Smooth muscle cell (in vitro differentiated cells): ENCODE measurements at regions not wholly inside any gene's neighbourhood (a gene's known extent, or its start where the extent isn't known, plus 50 kb on each side); places are given as distances from the start of the nearest gene placed in this dataset.
"Not testable (repeated sequence)": the region's sequence is repeated elsewhere in the genome, so short reads cannot be mapped to it uniquely, and the experiment has no call there.

ENCODE experiments used
- DNase-seq: peaks from one replicate; lab custom pipeline; 2025; ENCODE audit not compliant: unreplicated experiment; lab: John Stamatoyannopoulos, UW
- H2AFZ ChIP-seq: fragments of 200-600 bp; sonication (generic); 2 replicates; pipeline ENCODE4 v1.6.0; 2016; ENCODE audit warnings: antibody characterized with exemption, low read depth, mild to moderate bottlenecking
- H3F3A ChIP-seq: fragments of 200-600 bp; sonication (generic); 2 replicates; pipeline ENCODE4 v1.6.0; 2017; ENCODE audit warnings: antibody characterized with exemption, low read depth
- H3K27ac ChIP-seq: fragments of 200-600 bp; sonication (generic); 2 replicates; pipeline ENCODE4 v1.5.1; 2016; ENCODE audit warnings: low read depth, mild to moderate bottlenecking
- H3K27me3 ChIP-seq: fragments of 200-600 bp; sonication (generic); 2 replicates; pipeline ENCODE4 v1.6.1; 2016; ENCODE audit warnings: low read depth, mild to moderate bottlenecking
- H3K36me3 ChIP-seq: fragments of 200-600 bp; sonication (generic); 2 replicates; pipeline ENCODE4 v1.5.1; 2016; ENCODE audit warnings: low read depth
- H3K4me1 ChIP-seq: fragments of 200-600 bp; sonication (generic); 2 replicates; pipeline ENCODE4 v1.5.1; 2016; ENCODE audit warnings: low read depth
- H3K4me2 ChIP-seq: fragments of 200-600 bp; sonication (generic); 2 replicates; pipeline ENCODE4 v1.6.0; 2016; ENCODE audit warnings: mild to moderate bottlenecking
- H3K4me3 ChIP-seq: fragments of 200-600 bp; sonication (generic); 2 replicates; pipeline ENCODE4 v1.5.1; 2016; ENCODE audit warnings: mild to moderate bottlenecking
- H3K79me2 ChIP-seq: fragments of 200-600 bp; sonication (generic); 2 replicates; pipeline ENCODE4 v1.6.0; 2016; ENCODE audit warnings: low read depth, mild to moderate bottlenecking
- H3K9ac ChIP-seq: fragments of 200-600 bp; sonication (generic); 2 replicates; pipeline ENCODE4 v1.6.0; 2016; ENCODE audit warnings: low read depth
- H3K9me3 ChIP-seq: fragments of 200-600 bp; sonication (generic); replicated peaks from 2 replicates; pipeline ENCODE4 v1.5.1; 2016; ENCODE audit warnings: low read depth
- H4K20me1 ChIP-seq: fragments of 200-600 bp; sonication (generic); 2 replicates; pipeline ENCODE4 v1.6.0; 2016; ENCODE audit warnings: low read depth
- CTCF ChIP-seq: fragments of 200-600 bp; sonication (generic); IDR thresholded peaks from 2 replicates; pipeline ENCODE4 v1.5.1; 2017; ENCODE audit warnings: borderline replicate concordance, mild to moderate bottlenecking, antibody characterized with exemption; ENCODE audit not compliant: insufficient read depth, poor library complexity, severe bottlenecking
- WGBS: methylation state at CpG from one replicate; pipeline ENCODE4 v1.1.7; 2016; ENCODE audit warnings: low lambda C conversion rate; 5-methylcytosine and 5-hydroxymethylcytosine counted together

GRCh38 chr3:43236008-43236407, 50.3 kb upstream of the SNRK start:
- H3K79me2 ChIP-seq, result no peaks in the 10 kb centered on the region

GRCh38 chr3:43233062-43233461, 53.3 kb upstream of the SNRK start:
- no peaks in the 10 kb centered on the region for H3F3A ChIP-seq
- no peak overlapping the region for H2AFZ ChIP-seq
- no peaks in the 10 kb centered on the region for H3K36me3 ChIP-seq
- no peak overlapping the region for H3K4me2 ChIP-seq
- H3K79me2 ChIP-seq, result no peaks in the 10 kb centered on the region
- no peaks in the 10 kb centered on the region for H3K4me1 ChIP-seq
- TF ChIP-seq CTCF, result no peak
- no peaks in the 10 kb centered on the region for H3K27me3 ChIP-seq
- no peak for DNase-seq
- no peaks in the 10 kb centered on the region for H3K9me3 ChIP-seq
- WGBS, result 89% methylated on average over 3 of the region's 3 CpGs
- no peak overlapping the region for H3K4me3 ChIP-seq
- H4K20me1 ChIP-seq, result no peaks in the 10 kb centered on the region
- no peak overlapping the region for H3K9ac ChIP-seq
- no peak overlapping the region for H3K27ac ChIP-seq

More at GRCh38 chr3:43236008-43236407, 50.3 kb upstream of the SNRK start:
- Histone ChIP-seq H2AFZ (no peak overlapping the region), H3K9me3 (no peaks in the 10 kb centered on the region), H3K9ac (no peak overlapping the region), H3K36me3 (no peaks in the 10 kb centered on the region), H3K27ac (no peak overlapping the region), H3K4me3 (no peak overlapping the region), H4K20me1 (no peaks in the 10 kb centered on the region), H3K4me1 (no peaks in the 10 kb centered on the region), H3K4me2 (no peak overlapping the region), H3K27me3 (no peaks in the 10 kb centered on the region), H3F3A (no peaks in the 10 kb centered on the region)
- no peak for TF ChIP-seq CTCF
- no peak for DNase-seq
- 94% methylated on average over 1 of the region's 1 CpG for WGBS

- no peak overlapping the region for H3K9ac ChIP-seq
- no peaks in the 10 kb centered on the region for H3K79me2 ChIP-seq
- no peak overlapping the region for H3K27ac ChIP-seq
- no peaks in the 10 kb centered on the region for H3K27me3 ChIP-seq
- no peak for DNase-seq
- H4K20me1 ChIP-seq, result no peaks in the 10 kb centered on the region
- TF ChIP-seq CTCF, result no peak
- no peaks in the 10 kb centered on the region for H3K36me3 ChIP-seq
- H3K4me3 ChIP-seq, result no peak overlapping the region
- H3K9me3 ChIP-seq, result no peaks in the 10 kb centered on the region
- H3F3A ChIP-seq, result no peaks in the 10 kb centered on the region
- no peaks in the 10 kb centered on the region for H3K4me1 ChIP-seq
- H2AFZ ChIP-seq, result no peak overlapping the region
- WGBS, result 73% methylated on average over 6 of the region's 6 CpGs
- no peak overlapping the region for H3K4me2 ChIP-seq
Observed at GRCh38 chr3:43231276-43232000, 54.9 kb upstream of the SNRK start.

- H3K9ac ChIP-seq, H3K27ac ChIP-seq, H3K4me2 ChIP-seq, H3K9me3 ChIP-seq, H3K79me2 ChIP-seq, H3K27me3 ChIP-seq, H2AFZ ChIP-seq, DNase-seq, H4K20me1 ChIP-seq, H3K4me1 ChIP-seq, H3F3A ChIP-seq, H3K36me3 ChIP-seq, H3K4me3 ChIP-seq: not testable (repeated sequence)
- WGBS, result 90% methylated on average over 4 of the region's 4 CpGs
Observed at GRCh38 chr3:43229865-43230264, 56.5 kb upstream of the SNRK start.

- not testable (repeated sequence) for DNase-seq, H3K4me3 ChIP-seq, H3K36me3 ChIP-seq, H2AFZ ChIP-seq, H3K4me2 ChIP-seq, H4K20me1 ChIP-seq, H3K79me2 ChIP-seq, H3K9ac ChIP-seq, H3K9me3 ChIP-seq, H3K27ac ChIP-seq, H3F3A ChIP-seq, H3K27me3 ChIP-seq, H3K4me1 ChIP-seq
- 86% methylated on average over 1 of the region's 1 CpG for WGBS
Observed at GRCh38 chr3:43227685-43228084, 58.7 kb upstream of the SNRK start.
